ENCODE measurements at regions not wholly inside any gene's neighbourhood (a gene's known extent, or its start where the extent isn't known, plus 50 kb on each side); places are given as distances from the start of the nearest gene placed in this dataset.
A peak's percentile ranks its signal among the peaks of the same experiment; 100 is the strongest.

DNA sequence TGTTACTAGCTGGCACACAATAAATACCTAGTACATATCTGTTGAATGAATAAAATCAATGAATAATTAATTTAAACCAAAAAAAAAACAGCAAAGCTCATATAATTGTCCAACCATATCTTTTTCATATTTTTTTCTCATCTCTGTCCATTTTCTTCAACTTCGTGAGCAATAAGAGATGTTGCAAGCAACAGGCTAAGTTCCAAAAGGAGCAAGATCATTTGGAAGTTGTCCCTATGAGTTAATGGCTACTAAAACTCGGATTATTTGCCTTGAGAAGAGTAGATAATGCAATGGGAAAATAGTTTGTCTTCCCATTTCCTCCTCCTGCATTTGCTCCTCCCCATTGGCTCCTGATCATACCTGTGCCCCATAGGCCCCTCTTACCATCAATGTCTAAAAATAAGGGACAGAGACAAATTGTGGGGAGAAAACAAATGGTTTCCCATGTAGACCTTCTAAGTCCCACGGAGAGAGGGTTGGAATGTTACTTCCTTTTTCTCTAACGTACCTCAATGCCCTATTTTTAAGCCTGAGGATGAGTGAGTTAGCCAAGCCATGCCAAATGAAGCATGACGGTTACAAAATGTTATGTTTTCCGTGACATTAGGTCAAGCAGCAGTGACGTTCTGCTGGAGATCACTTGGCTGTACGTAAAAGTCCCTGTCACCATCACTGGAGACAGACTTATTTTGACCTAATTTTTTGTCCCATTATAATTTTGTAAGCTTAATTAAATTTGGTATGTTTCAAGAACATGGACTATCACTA lies 217.3 kb upstream of the PREP start:
- ATAC-seq, result no peak
- H3K27ac Mint-ChIP-seq, result peak overlapping the region; percentile 93

DNA sequence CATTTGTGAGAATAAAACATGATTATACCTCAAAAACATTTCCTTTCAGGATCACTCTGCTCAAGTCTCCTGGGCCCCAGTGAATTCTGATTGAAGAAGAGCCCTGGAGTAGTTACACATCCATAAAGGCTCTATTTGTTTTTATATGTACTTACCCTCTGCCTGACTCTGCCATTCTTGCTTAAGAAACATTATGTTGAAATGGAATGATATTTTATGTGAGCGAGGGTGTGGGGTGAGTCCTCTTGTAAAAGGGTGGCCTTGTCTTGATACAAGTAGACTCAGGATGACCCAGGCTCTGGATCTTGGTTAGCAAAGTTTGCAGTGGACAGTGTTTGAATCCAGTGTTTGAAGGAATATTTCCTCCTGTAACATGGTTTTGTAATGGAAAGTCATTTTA lies 215.4 kb upstream of the PREP start:
- no peak overlapping the region for H3K27ac Mint-ChIP-seq
- peaks cover 18% of the 10 kb centered on the region for H3K9me3 Mint-ChIP-seq (ENCODE audit: low read depth)
- DNase-seq, result no peak
- H3K27me3 Mint-ChIP-seq, result no peaks in the 10 kb centered on the region
- H3K4me1 Mint-ChIP-seq, result peaks cover 35% of the 10 kb centered on the region
- no peak overlapping the region for H3K4me3 Mint-ChIP-seq
- CTCF ChIA-PET, result interaction anchor here (1.8 to 2.1 kb wide), 2 partner anchors 10 to 17 kb away, joined by 4 to 6 read pairs; no protein-coding TSS in a partner anchor
- no peak for ATAC-seq
- peaks cover 42% of the 10 kb centered on the region for H3K36me3 Mint-ChIP-seq

More for the DNA sequence above, 217.3 kb upstream of the PREP start:
- Mint-ChIP-seq H3K36me3 (peaks cover 49% of the 10 kb centered on the region), H3K27me3 (no peaks in the 10 kb centered on the region), H3K4me1 (peaks cover 46% of the 10 kb centered on the region), H3K9me3 (ENCODE audit: low read depth) (peaks cover 21% of the 10 kb centered on the region), H3K4me3 (no peak overlapping the region)
- CTCF ChIA-PET, result interaction anchor here (1.5 kb wide), 1 partner anchor 21 kb away, joined by 4 read pairs; no protein-coding TSS in a partner anchor
- no peak for DNase-seq

DNA sequence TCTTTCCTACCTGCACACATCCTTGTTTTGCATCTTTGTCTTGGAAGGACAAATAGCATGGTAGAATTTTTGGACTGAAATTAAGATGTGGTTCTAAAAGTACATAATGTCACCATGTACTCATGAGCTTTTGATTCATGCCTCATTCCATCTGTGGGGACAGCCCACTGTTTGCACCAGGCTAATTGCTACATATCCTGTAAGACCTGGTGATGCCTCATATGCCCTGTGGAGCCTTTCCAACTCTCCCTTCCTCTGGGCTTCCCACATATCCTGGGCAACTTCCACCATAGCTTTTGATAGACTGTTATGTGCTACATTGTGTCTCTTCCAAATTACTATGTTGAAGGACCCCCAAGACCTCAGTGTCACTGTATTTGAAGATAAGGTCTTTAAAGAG lies 213.6 kb upstream of the PREP start:
- DNase-seq (no peak), ATAC-seq (no peak)
- H3K27me3 Mint-ChIP-seq, result no peaks in the 10 kb centered on the region
- H3K27ac Mint-ChIP-seq, result no peak overlapping the region
- peaks cover 31% of the 10 kb centered on the region for H3K36me3 Mint-ChIP-seq
- peaks cover 20% of the 10 kb centered on the region for H3K4me1 Mint-ChIP-seq
- no peak overlapping the region for H3K4me3 Mint-ChIP-seq
- CTCF ChIA-PET, result interaction anchor here (2.1 kb wide), 1 partner anchor 15 kb away, joined by 6 read pairs; no protein-coding TSS in a partner anchor
- peaks cover 14% of the 10 kb centered on the region for H3K9me3 Mint-ChIP-seq (ENCODE audit: low read depth)

- DNase-seq (no peak), ATAC-seq (no peak)
- CTCF ChIA-PET, result no interaction called here
- Mint-ChIP-seq H3K9me3 (ENCODE audit: low read depth) (peaks cover 13% of the 10 kb centered on the region), H3K27me3 (no peaks in the 10 kb centered on the region), H3K27ac (no peak overlapping the region), H3K4me3 (no peak overlapping the region), H3K4me1 (peaks cover 13% of the 10 kb centered on the region), H3K36me3 (peaks cover 21% of the 10 kb centered on the region)
Observed at GRCh38 chr6:105611606-105612005, 208.7 kb upstream of the PREP start.

GRCh38 chr6:105609375-105609991 lies 206.6 kb upstream of the PREP start:
- no peak overlapping the region for H3K27ac Mint-ChIP-seq
- no peak overlapping the region for H3K4me3 Mint-ChIP-seq
- ATAC-seq (no peak), DNase-seq (no peak)
- peaks cover 19% of the 10 kb centered on the region for H3K36me3 Mint-ChIP-seq
- H3K4me1 Mint-ChIP-seq, result peaks cover 13% of the 10 kb centered on the region
- CTCF ChIA-PET, result no interaction called here
- no peaks in the 10 kb centered on the region for H3K27me3 Mint-ChIP-seq
- H3K9me3 Mint-ChIP-seq (ENCODE audit: low read depth), result peaks cover 5% of the 10 kb centered on the region

GRCh38 chr6:105608711-105609374 lies 206.0 kb upstream of the PREP start:
- DNase-seq, result no peak
- peaks cover 13% of the 10 kb centered on the region for H3K4me1 Mint-ChIP-seq
- H3K27me3 Mint-ChIP-seq, result no peaks in the 10 kb centered on the region
- ATAC-seq, result no peak
- CTCF ChIA-PET, result no interaction called here
- no peak overlapping the region for H3K27ac Mint-ChIP-seq
- H3K9me3 Mint-ChIP-seq (ENCODE audit: low read depth), result peaks cover 2% of the 10 kb centered on the region
- peaks cover 17% of the 10 kb centered on the region for H3K36me3 Mint-ChIP-seq
- H3K4me3 Mint-ChIP-seq, result no peak overlapping the region

- Mint-ChIP-seq H3K27me3 (no peaks in the 10 kb centered on the region), H3K36me3 (peaks cover 17% of the 10 kb centered on the region), H3K9me3 (ENCODE audit: low read depth) (peaks cover 2% of the 10 kb centered on the region), H3K27ac (no peak overlapping the region), H3K4me3 (no peak overlapping the region), H3K4me1 (peaks cover 13% of the 10 kb centered on the region)
- no peak for ATAC-seq
- DNase-seq, result no peak
- CTCF ChIA-PET, result interaction anchor here (1.0 kb wide), 1 partner anchor 10 kb away, joined by 4 read pairs; no protein-coding TSS in a partner anchor
Observed at GRCh38 chr6:105607636-105608621, 205.0 kb upstream of the PREP start.

GRCh38 chr6:105606831-105607463 lies 204.1 kb upstream of the PREP start:
- CTCF ChIA-PET, result no interaction called here
- no peak for ATAC-seq
- peaks cover 17% of the 10 kb centered on the region for H3K36me3 Mint-ChIP-seq
- DNase-seq, result no peak
- H3K27me3 Mint-ChIP-seq, result no peaks in the 10 kb centered on the region
- H3K27ac Mint-ChIP-seq, result no peak overlapping the region
- peaks cover 2% of the 10 kb centered on the region for H3K9me3 Mint-ChIP-seq (ENCODE audit: low read depth)
- H3K4me1 Mint-ChIP-seq, result peaks cover 15% of the 10 kb centered on the region
- H3K4me3 Mint-ChIP-seq, result no peak overlapping the region

- DNase-seq, result no peak
- peaks cover 17% of the 10 kb centered on the region for H3K36me3 Mint-ChIP-seq
- ATAC-seq, result no peak
- no peak overlapping the region for H3K4me3 Mint-ChIP-seq
- no peak overlapping the region for H3K27ac Mint-ChIP-seq
- H3K4me1 Mint-ChIP-seq, result peaks cover 37% of the 10 kb centered on the region
- no peaks in the 10 kb centered on the region for H3K27me3 Mint-ChIP-seq
- peaks cover 2% of the 10 kb centered on the region for H3K9me3 Mint-ChIP-seq (ENCODE audit: low read depth)
- CTCF ChIA-PET, result no interaction called here
Observed at GRCh38 chr6:105604587-105604884, 201.7 kb upstream of the PREP start.

GRCh38 chr6:105603788-105604586 lies 201.1 kb upstream of the PREP start:
- CTCF ChIA-PET, result interaction anchor here (0.7 kb wide), 1 partner anchor 152 kb away, joined by 3 read pairs; no protein-coding TSS in a partner anchor
- DNase-seq (no peak), ATAC-seq (no peak)
- Mint-ChIP-seq H3K36me3 (peaks cover 14% of the 10 kb centered on the region), H3K27me3 (no peaks in the 10 kb centered on the region), H3K9me3 (ENCODE audit: low read depth) (peaks cover 2% of the 10 kb centered on the region), H3K4me1 (peaks cover 33% of the 10 kb centered on the region), H3K27ac (no peak overlapping the region), H3K4me3 (no peak overlapping the region)

GRCh38 chr6:105601541-105602236 lies 198.8 kb upstream of the PREP start:
- Mint-ChIP-seq H3K27me3 (no peaks in the 10 kb centered on the region), H3K9me3 (ENCODE audit: low read depth) (peaks cover 9% of the 10 kb centered on the region), H3K4me1 (peaks cover 34% of the 10 kb centered on the region), H3K4me3 (peak overlapping the region; percentile 59), H3K36me3 (peaks cover 24% of the 10 kb centered on the region), H3K27ac (peak overlapping the region; percentile 88)
- DNase-seq (peak; percentile 81), ATAC-seq (peak; percentile 83)
- CTCF ChIA-PET, result interaction anchor here (1.0 to 2.0 kb wide), 6 partner anchors 9 to 117 kb away, joined by 3 to 8 read pairs (median 3); no protein-coding TSS in a partner anchor
